Fibroblast of the aortic adventitia (primary cell): ENCODE measurements at regions not wholly inside any gene's neighbourhood (a gene's known extent, or its start where the extent isn't known, plus 50 kb on each side); places are given as distances from the start of the nearest gene placed in this dataset.

Experiments used
- DNase-seq: peaks from one replicate; pipeline ENCODE4 v3.0.0-alpha.2; 2010; ENCODE audit warnings: low read depth
- H3K4me3 ChIP-seq: 2 replicates; pipeline ENCODE4 v1.5.1; 2011; ENCODE audit warnings: low read depth, mild to moderate bottlenecking, control low read depth, low read length, moderate library complexity
- CTCF ChIP-seq: IDR thresholded peaks from 2 replicates; pipeline ENCODE4 v1.5.1; 2011; ENCODE audit warnings: mild to moderate bottlenecking, low read length, control low read depth, inconsistent platforms; ENCODE audit not compliant: insufficient read depth

DNA sequence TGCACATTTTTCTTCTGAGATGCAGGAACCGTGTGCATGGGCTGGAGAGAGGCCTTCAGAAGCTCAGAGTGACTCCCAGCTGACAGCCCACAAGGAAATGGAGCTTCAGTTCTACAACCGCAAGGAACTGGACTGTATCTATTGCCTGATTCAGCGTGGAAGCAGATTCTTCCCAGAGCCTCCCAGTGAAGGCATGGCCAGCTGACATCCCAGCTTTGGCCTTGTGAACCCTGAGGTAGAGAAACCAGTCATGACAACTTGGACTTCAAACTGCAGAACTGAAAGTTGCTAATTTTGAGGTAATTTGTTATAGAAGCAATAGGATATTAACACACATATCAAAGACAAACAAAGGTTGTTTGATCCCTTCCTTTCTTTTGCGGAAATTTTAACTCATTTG lies 94.3 kb upstream of the NOX3 start:
- no peak overlapping the region for H3K4me3 ChIP-seq
- no peak for DNase-seq
- no peak for TF ChIP-seq CTCF

DNA sequence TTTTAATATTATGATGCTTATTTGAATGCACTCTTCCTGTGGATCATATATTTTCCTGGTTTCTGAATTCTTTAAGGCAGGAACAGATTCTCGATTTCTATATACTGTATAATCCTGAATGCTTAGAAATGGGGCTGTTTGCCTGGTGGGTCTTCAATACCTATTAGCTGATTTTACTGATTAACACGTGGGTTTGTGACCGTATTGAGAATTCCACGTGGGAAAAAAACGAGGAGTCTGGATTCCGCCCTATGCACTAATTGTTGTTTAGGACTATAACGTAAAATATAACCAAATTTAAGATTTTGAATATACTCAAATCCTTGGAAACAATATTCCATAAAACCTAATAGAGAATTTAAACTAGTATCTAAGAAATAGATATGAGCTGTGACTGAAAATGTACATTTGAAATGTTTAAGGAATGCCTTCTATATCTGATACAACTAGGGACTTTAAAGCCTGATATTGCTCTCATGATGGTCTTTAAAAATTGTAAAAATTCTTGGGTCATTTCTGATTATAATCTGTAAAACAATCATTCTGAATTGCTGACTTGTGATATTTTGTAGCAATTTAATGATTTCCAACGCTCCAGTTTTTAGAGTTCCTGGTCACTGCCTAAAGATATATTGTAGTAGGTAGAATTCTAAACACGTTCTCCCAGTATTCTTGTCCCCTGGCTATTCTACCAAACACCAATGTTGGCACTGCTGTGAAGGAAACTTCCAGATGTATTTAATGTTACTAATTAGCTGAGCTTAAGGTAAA lies 93.6 kb upstream of the NOX3 start:
- no peak for TF ChIP-seq CTCF
- no peak overlapping the region for H3K4me3 ChIP-seq
- DNase-seq = no peak

GRCh38 chr6:155548576-155548975 lies 92.9 kb upstream of the NOX3 start:
- no peak for TF ChIP-seq CTCF
- DNase-seq = no peak
- H3K4me3 ChIP-seq = no peak overlapping the region

DNA sequence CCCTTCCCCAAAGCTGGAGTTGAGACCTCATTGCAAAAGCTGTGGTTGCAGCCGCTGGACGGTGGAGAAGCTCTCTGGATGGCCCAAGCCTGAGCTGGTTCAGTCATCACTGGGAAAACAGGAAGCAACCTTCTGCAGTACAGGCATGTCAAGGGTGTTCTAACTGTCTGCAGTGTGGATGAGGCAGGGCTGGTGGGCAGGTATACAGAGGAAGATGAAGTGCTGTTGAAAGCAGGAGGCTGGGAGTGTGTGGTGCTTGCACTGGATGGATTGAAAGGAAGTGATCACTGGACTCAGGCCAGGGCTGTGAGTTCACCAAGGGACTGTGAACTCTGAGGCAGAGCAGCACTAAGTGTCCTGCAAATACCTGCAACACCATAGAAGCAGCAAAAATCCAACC lies 89.0 kb upstream of the NOX3 start:
- no peak for TF ChIP-seq CTCF
- H3K4me3 ChIP-seq = no peak overlapping the region
- no peak for DNase-seq

- no peak for TF ChIP-seq CTCF
- H3K4me3 ChIP-seq = no peak overlapping the region
- no peak for DNase-seq
Measured at GRCh38 chr6:155543166-155543847, 87.7 kb upstream of the NOX3 start.

DNA sequence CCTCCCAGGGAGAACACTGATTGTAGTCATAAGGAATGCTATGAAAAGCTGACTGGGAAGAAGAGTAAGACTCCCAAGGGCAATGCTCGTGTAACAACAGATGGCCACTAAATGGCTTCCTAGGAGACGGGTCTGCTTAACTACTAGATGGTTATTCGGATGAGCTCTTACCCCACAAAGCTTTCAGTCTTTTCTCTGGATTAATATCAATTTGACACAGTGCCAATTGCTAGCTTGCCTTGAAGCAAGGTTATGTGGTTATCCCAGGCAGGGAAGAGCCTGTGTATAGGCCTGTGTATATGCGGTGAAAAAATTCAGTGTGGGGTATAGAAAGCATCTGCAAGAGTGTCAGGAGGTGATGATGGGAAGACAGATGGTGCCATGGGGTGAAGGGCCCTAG lies 86.4 kb upstream of the NOX3 start:
- no peak for DNase-seq
- no peak for TF ChIP-seq CTCF
- H3K4me3 ChIP-seq = no peak overlapping the region
